ENCODE measurements at regions not wholly inside any gene's neighbourhood (a gene's known extent, or its start where the extent isn't known, plus 50 kb on each side); places are given as distances from the start of the nearest gene placed in this dataset.
"Not testable (repeated sequence)": the region's sequence is repeated elsewhere in the genome, so short reads cannot be mapped to it uniquely, and the experiment has no call there.

- H3K4me1 ChIP-seq (ENCODE audit: control insufficient read depth, insufficient read depth, low read length, poor library complexity, severe bottlenecking), result no peaks in the 10 kb centered on the region
- no peaks in the 10 kb centered on the region for H3K36me3 ChIP-seq (ENCODE audit: control insufficient read depth, insufficient read depth, low read length)
- no peaks in the 10 kb centered on the region for H3K9me3 ChIP-seq (ENCODE audit: control insufficient read depth, low read length)
- no peak overlapping the region for H3K27ac ChIP-seq (ENCODE audit: low read depth, low read length, severe bottlenecking)
- 74 to 83% methylated on average over 2 to 3 of the region's 5 CpGs for WGBS, 2 experiments (ENCODE audit: insufficient coverage in 2 of 2)
- H3K4me3 ChIP-seq (ENCODE audit: extremely low read depth, insufficient read depth, low read length, poor library complexity, severe bottlenecking), result no peak overlapping the region
Observed at GRCh38 chr6:115610696-115611095, 450.0 kb downstream of the FRK start.

DNA sequence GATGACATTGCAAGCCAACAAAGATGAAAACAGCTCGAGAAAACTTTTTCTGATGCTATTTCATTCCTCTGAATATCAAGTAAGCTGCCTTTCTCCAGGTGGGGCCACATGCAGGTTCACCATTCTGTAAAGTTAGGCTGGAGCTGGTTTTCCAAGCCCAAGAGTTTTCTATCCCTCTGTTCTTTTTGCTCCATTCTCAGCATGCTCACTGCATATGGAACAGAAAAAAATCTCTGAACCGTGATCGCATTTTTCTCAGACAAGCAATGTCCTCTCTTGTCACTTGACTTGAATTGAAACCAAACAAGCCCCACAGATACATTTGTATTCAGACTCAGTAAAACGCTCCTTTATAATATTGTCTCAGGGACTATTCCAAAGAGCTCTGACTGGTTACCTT is 451.6 kb downstream of the FRK start:
- no peaks in the 10 kb centered on the region for H3K36me3 ChIP-seq (ENCODE audit: control insufficient read depth, insufficient read depth, low read length)
- no peak overlapping the region for H3K4me3 ChIP-seq (ENCODE audit: extremely low read depth, insufficient read depth, low read length, poor library complexity, severe bottlenecking)
- WGBS, 2 experiments (ENCODE audit: insufficient coverage in 2 of 2), result 92 to 95% methylated on average over 3 of the region's 4 CpGs
- no peaks in the 10 kb centered on the region for H3K9me3 ChIP-seq (ENCODE audit: control insufficient read depth, low read length)
- no peaks in the 10 kb centered on the region for H3K4me1 ChIP-seq (ENCODE audit: control insufficient read depth, insufficient read depth, low read length, poor library complexity, severe bottlenecking)
- H3K27ac ChIP-seq (ENCODE audit: low read depth, low read length, severe bottlenecking), result no peak overlapping the region

DNA sequence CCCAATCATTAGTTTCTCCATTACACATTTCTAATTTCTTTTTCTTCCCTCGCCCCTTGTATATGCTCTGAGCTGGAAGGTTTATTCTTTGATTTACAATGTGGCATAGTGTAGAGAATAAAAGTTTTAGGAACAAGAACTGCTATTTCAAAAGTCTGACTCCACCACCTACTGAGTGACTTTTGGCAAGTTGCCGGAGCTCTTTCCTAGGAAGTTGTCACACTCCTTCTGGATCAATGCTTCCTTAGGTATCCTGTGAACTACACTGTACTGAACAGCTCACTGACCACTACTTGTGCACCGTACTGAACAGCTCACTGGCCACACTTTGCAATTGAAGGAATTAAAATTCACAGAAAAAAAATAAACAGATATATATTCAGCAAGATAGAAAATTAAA is 458.2 kb downstream of the FRK start:
- no peaks in the 10 kb centered on the region for H3K36me3 ChIP-seq (ENCODE audit: control insufficient read depth, insufficient read depth, low read length)
- WGBS, 2 experiments (ENCODE audit: insufficient coverage in 2 of 2), result 100% methylated on average over 1 of the region's 3 CpGs; no CpG with 5 or more reads in 1 of the 2 experiments
- no peaks in the 10 kb centered on the region for H3K4me1 ChIP-seq (ENCODE audit: control insufficient read depth, insufficient read depth, low read length, poor library complexity, severe bottlenecking)
- H3K27ac ChIP-seq (ENCODE audit: low read depth, low read length, severe bottlenecking), result no peak overlapping the region
- no peaks in the 10 kb centered on the region for H3K9me3 ChIP-seq (ENCODE audit: control insufficient read depth, low read length)
- H3K4me3 ChIP-seq (ENCODE audit: extremely low read depth, insufficient read depth, low read length, poor library complexity, severe bottlenecking), result no peak overlapping the region

GRCh38 chr6:115601509-115601908 is 459.2 kb downstream of the FRK start:
- WGBS, 2 experiments (ENCODE audit: insufficient coverage in 2 of 2), result no CpG with 5 or more reads among the region's 2 CpGs
- no peaks in the 10 kb centered on the region for H3K4me1 ChIP-seq (ENCODE audit: control insufficient read depth, insufficient read depth, low read length, poor library complexity, severe bottlenecking)
- H3K4me3 ChIP-seq (ENCODE audit: extremely low read depth, insufficient read depth, low read length, poor library complexity, severe bottlenecking), result no peak overlapping the region
- no peak overlapping the region for H3K27ac ChIP-seq (ENCODE audit: low read depth, low read length, severe bottlenecking)
- no peaks in the 10 kb centered on the region for H3K36me3 ChIP-seq (ENCODE audit: control insufficient read depth, insufficient read depth, low read length)
- H3K9me3 ChIP-seq (ENCODE audit: control insufficient read depth, low read length), result no peaks in the 10 kb centered on the region

GRCh38 chr6:115601064-115601463 is 459.6 kb downstream of the FRK start:
- Histone ChIP-seq H3K4me1 (ENCODE audit: control insufficient read depth, insufficient read depth, low read length, poor library complexity, severe bottlenecking) (no peaks in the 10 kb centered on the region), H3K36me3 (ENCODE audit: control insufficient read depth, insufficient read depth, low read length) (no peaks in the 10 kb centered on the region), H3K4me3 (ENCODE audit: extremely low read depth, insufficient read depth, low read length, poor library complexity, severe bottlenecking) (no peak overlapping the region), H3K9me3 (ENCODE audit: control insufficient read depth, low read length) (no peaks in the 10 kb centered on the region), H3K27ac (ENCODE audit: low read depth, low read length, severe bottlenecking) (no peak overlapping the region)
- no CpG with 5 or more reads among the region's 1 CpG for WGBS, 2 experiments (ENCODE audit: insufficient coverage in 2 of 2)

- no CpG with 5 or more reads among the region's 1 CpG for WGBS, 2 experiments (ENCODE audit: insufficient coverage in 2 of 2)
- Histone ChIP-seq H3K27ac (ENCODE audit: low read depth, low read length, severe bottlenecking) (no peak overlapping the region), H3K4me3 (ENCODE audit: extremely low read depth, insufficient read depth, low read length, poor library complexity, severe bottlenecking) (no peak overlapping the region), H3K9me3 (ENCODE audit: control insufficient read depth, low read length) (no peaks in the 10 kb centered on the region), H3K36me3 (ENCODE audit: control insufficient read depth, insufficient read depth, low read length) (no peaks in the 10 kb centered on the region), H3K4me1 (ENCODE audit: control insufficient read depth, insufficient read depth, low read length, poor library complexity, severe bottlenecking) (no peaks in the 10 kb centered on the region)
Observed at GRCh38 chr6:115594891-115595290, 465.8 kb downstream of the FRK start.

DNA sequence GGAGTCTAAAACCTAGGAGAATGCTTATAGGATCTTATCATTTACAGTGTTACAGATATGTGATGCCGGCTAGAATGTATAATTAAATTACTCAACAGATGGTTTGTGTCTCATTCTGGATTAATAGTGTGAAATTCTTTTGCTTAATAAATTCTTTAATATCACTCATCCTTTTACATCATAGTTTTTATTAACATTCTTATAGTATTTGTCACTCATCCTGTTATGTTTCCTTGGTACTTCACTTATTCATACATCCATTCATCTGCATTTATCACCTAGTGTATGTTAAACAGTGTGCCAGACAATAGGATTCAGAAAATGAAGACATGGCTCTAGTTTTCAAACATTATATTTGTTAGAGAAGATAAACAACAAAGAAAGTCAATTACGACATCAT is 468.7 kb downstream of the FRK start:
- no peaks in the 10 kb centered on the region for H3K36me3 ChIP-seq (ENCODE audit: control insufficient read depth, insufficient read depth, low read length)
- WGBS, 2 experiments (ENCODE audit: insufficient coverage in 2 of 2), result no CpG with 5 or more reads among the region's 2 CpGs
- H3K4me3 ChIP-seq (ENCODE audit: extremely low read depth, insufficient read depth, low read length, poor library complexity, severe bottlenecking), result no peak overlapping the region
- no peak overlapping the region for H3K27ac ChIP-seq (ENCODE audit: low read depth, low read length, severe bottlenecking)
- H3K4me1 ChIP-seq (ENCODE audit: control insufficient read depth, insufficient read depth, low read length, poor library complexity, severe bottlenecking), result no peaks in the 10 kb centered on the region
- no peaks in the 10 kb centered on the region for H3K9me3 ChIP-seq (ENCODE audit: control insufficient read depth, low read length)

GRCh38 chr6:115589072-115589471 is 471.6 kb downstream of the FRK start:
- not testable (repeated sequence) for H3K9me3 ChIP-seq (ENCODE audit: control insufficient read depth, low read length); H3K4me3 ChIP-seq (ENCODE audit: extremely low read depth, insufficient read depth, low read length, poor library complexity, severe bottlenecking); H3K27ac ChIP-seq (ENCODE audit: low read depth, low read length, severe bottlenecking); H3K4me1 ChIP-seq (ENCODE audit: control insufficient read depth, insufficient read depth, low read length, poor library complexity, severe bottlenecking); H3K36me3 ChIP-seq (ENCODE audit: control insufficient read depth, insufficient read depth, low read length)
- 94 to 95% methylated on average over 3 to 4 of the region's 4 CpGs for WGBS, 2 experiments (ENCODE audit: insufficient coverage in 2 of 2)

GRCh38 chr6:115583290-115583689 is 477.4 kb downstream of the FRK start:
- H3K36me3 ChIP-seq (ENCODE audit: control insufficient read depth, insufficient read depth, low read length), result no peaks in the 10 kb centered on the region

DNA sequence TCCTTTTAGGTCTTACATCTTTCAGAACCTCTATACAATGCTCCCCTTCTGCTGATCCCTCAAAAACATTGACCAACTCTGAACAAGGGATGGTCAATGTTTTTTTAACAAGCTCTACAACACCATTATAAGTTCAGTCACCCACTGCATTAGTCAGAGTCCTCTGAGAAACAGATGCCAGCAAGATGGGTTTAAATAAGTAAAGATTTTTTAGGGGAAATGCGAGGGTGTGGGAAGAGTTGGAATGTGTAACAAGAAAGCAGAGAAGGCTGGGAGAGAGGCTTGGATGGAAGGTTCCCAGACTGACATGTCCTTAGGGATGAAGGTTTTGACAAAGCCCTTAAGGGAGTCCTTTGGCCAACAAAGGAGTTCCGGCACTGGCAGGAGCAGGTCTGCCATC is 478.3 kb downstream of the FRK start:
- 92 to 95% methylated on average over 2 of the region's 2 CpGs for WGBS, 2 experiments (ENCODE audit: insufficient coverage in 2 of 2)
- Histone ChIP-seq H3K4me3 (ENCODE audit: extremely low read depth, insufficient read depth, low read length, poor library complexity, severe bottlenecking) (no peak overlapping the region), H3K4me1 (ENCODE audit: control insufficient read depth, insufficient read depth, low read length, poor library complexity, severe bottlenecking) (no peaks in the 10 kb centered on the region)

More at GRCh38 chr6:115583290-115583689, 477.4 kb downstream of the FRK start:
- WGBS, 2 experiments (ENCODE audit: insufficient coverage in 2 of 2), result 88% methylated on average over 1 of the region's 1 CpG; no CpG with 5 or more reads in 1 of the 2 experiments
- no peak overlapping the region for H3K27ac ChIP-seq (ENCODE audit: low read depth, low read length, severe bottlenecking)
- no peaks in the 10 kb centered on the region for H3K4me1 ChIP-seq (ENCODE audit: control insufficient read depth, insufficient read depth, low read length, poor library complexity, severe bottlenecking)
- H3K4me3 ChIP-seq (ENCODE audit: extremely low read depth, insufficient read depth, low read length, poor library complexity, severe bottlenecking), result no peak overlapping the region
- no peaks in the 10 kb centered on the region for H3K9me3 ChIP-seq (ENCODE audit: control insufficient read depth, low read length)

DNA sequence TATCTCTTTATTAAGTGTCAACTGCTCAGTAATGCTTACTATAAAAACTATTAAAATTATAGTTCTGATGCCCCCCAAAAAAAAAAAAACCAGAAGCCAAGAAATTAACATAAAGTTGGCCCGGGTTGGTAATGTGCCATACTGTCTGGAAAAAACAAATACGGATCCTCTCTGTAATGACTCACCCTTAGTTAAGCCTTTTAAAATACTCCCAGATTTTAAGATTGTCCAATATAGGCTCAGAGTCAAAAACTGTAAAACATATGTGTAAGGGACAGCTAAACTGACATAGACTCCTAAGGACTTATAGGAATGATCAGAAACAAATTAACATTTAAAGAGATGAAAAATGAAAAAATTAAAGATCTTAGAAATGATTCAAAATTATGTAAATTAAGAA is 481.1 kb downstream of the FRK start:
- H3K9me3 ChIP-seq (ENCODE audit: control insufficient read depth, low read length); H3K36me3 ChIP-seq (ENCODE audit: control insufficient read depth, insufficient read depth, low read length); H3K4me3 ChIP-seq (ENCODE audit: extremely low read depth, insufficient read depth, low read length, poor library complexity, severe bottlenecking); H3K4me1 ChIP-seq (ENCODE audit: control insufficient read depth, insufficient read depth, low read length, poor library complexity, severe bottlenecking); H3K27ac ChIP-seq (ENCODE audit: low read depth, low read length, severe bottlenecking): not testable (repeated sequence)
- WGBS, 2 experiments (ENCODE audit: insufficient coverage in 2 of 2), result no CpG with 5 or more reads among the region's 2 CpGs

More for the DNA sequence above, 478.3 kb downstream of the FRK start:
- H3K36me3 ChIP-seq (ENCODE audit: control insufficient read depth, insufficient read depth, low read length), result no peaks in the 10 kb centered on the region
- H3K9me3 ChIP-seq (ENCODE audit: control insufficient read depth, low read length), result no peaks in the 10 kb centered on the region
- no peak overlapping the region for H3K27ac ChIP-seq (ENCODE audit: low read depth, low read length, severe bottlenecking)

Data from mesodermal cell (in vitro differentiated cells).